GM23338 (cell line): ENCODE measurements at regions not wholly inside any gene's neighbourhood (a gene's known extent, or its start where the extent isn't known, plus 50 kb on each side); places are given as distances from the start of the nearest gene placed in this dataset.

Experiments used
- ATAC-seq: fragments of 200-7000 bp; cut with Tn5 transposase; 3 replicates; pipeline ENCODE4 v1.9.1; 2020
- DNase-seq: peaks from one replicate; pipeline ENCODE4 v3.0.0-alpha.2; 2015; ENCODE audit warnings: low spot score
- H2AFZ ChIP-seq: fragments of 200-600 bp; sonication (generic); 2 replicates; pipeline ENCODE4 v1.8.0; 2016; ENCODE audit warnings: antibody characterized with exemption, mild to moderate bottlenecking, moderate library complexity
- H3F3A ChIP-seq: fragments of 200-600 bp; sonication (generic); replicated peaks from 2 replicates; pipeline ENCODE4 v1.8.0; 2017; ENCODE audit warnings: antibody characterized with exemption, mixed run types, low read depth
- H3K27ac ChIP-seq: fragments of 200-600 bp; sonication (generic); 2 replicates; pipeline ENCODE4 v1.6.1; 2016; ENCODE audit warnings: low read depth
- H3K27me3 ChIP-seq: fragments of 200-600 bp; sonication (generic); 2 replicates; pipeline ENCODE4 v1.8.0; 2016; ENCODE audit warnings: mild to moderate bottlenecking, mixed run types, moderate library complexity; ENCODE audit not compliant: insufficient read depth
- H3K36me3 ChIP-seq: fragments of 200-600 bp; sonication (generic); 2 replicates; pipeline ENCODE4 v1.8.0; 2016; ENCODE audit warnings: mild to moderate bottlenecking; ENCODE audit not compliant: insufficient read depth
- H3K4me1 ChIP-seq: fragments of 200-600 bp; sonication (generic); 2 replicates; pipeline ENCODE4 v1.8.0; 2016; ENCODE audit warnings: mild to moderate bottlenecking, moderate library complexity; ENCODE audit not compliant: insufficient read depth
- H3K4me2 ChIP-seq: fragments of 200-600 bp; sonication (generic); 2 replicates; pipeline ENCODE4 v1.7.1; 2017; ENCODE audit warnings: mixed run types
- H3K4me3 ChIP-seq: fragments of 200-600 bp; sonication (generic); 2 replicates; pipeline ENCODE4 v1.6.1; 2016; ENCODE audit warnings: mixed run types
- H3K79me2 ChIP-seq: fragments of 200-600 bp; sonication (generic); replicated peaks from 2 replicates; pipeline ENCODE4 v1.8.0; 2017; ENCODE audit warnings: mild to moderate bottlenecking; ENCODE audit not compliant: insufficient read depth
- H3K9me2 ChIP-seq: fragments of 200-600 bp; sonication (generic); 2 replicates; pipeline ENCODE4 v1.8.0; 2017; ENCODE audit not compliant: insufficient read depth
- H4K20me1 ChIP-seq: fragments of 200-600 bp; sonication (generic); replicated peaks from 2 replicates; pipeline ENCODE4 v1.8.0; 2017; ENCODE audit warnings: mild to moderate bottlenecking; ENCODE audit not compliant: insufficient read depth
- H3K27ac Mint-ChIP-seq: 2 replicates; pipeline ENCODE4 v1.8.0; 2020; ENCODE audit warnings: inconsistent platforms, mild to moderate bottlenecking, moderate library complexity, mixed read lengths
- H3K27me3 Mint-ChIP-seq: 3 replicates; pipeline ENCODE4 v1.8.0; 2022; ENCODE audit warnings: low read depth, mild to moderate bottlenecking, moderate library complexity, mixed read lengths, inconsistent platforms; ENCODE audit not compliant: insufficient read depth, poor library complexity
- H3K36me3 Mint-ChIP-seq: 3 replicates; pipeline ENCODE4 v1.8.0; 2021; ENCODE audit warnings: low read depth, mild to moderate bottlenecking, inconsistent platforms, moderate library complexity, mixed read lengths
- H3K4me1 Mint-ChIP-seq: 3 replicates; pipeline ENCODE4 v1.8.0; 2020; ENCODE audit warnings: mild to moderate bottlenecking, inconsistent platforms, mixed read lengths
- H3K4me3 Mint-ChIP-seq: 3 replicates; pipeline ENCODE4 v1.8.0; 2021; ENCODE audit warnings: moderate library complexity, mild to moderate bottlenecking, inconsistent platforms, mixed read lengths
- H3K9me3 Mint-ChIP-seq: 3 replicates; pipeline ENCODE4 v1.8.0; 2020; ENCODE audit warnings: moderate library complexity, mild to moderate bottlenecking, inconsistent platforms, mixed read lengths
- ETS1 ChIP-seq: IDR thresholded peaks from 2 replicates; pipeline ENCODE4 v1.6.1; 2016; ENCODE audit warnings: antibody characterized with exemption
- JUNB ChIP-seq: IDR thresholded peaks from one replicate; pipeline ENCODE4 v1.6.1; 2016; ENCODE audit warnings: antibody characterized with exemption; ENCODE audit not compliant: unreplicated experiment
- POLR2AphosphoS5 ChIP-seq: IDR thresholded peaks from 2 replicates; pipeline ENCODE4 v1.6.1; 2016; ENCODE audit warnings: antibody characterized with exemption, low read depth
- REST ChIP-seq: IDR thresholded peaks from one replicate; pipeline ENCODE4 v1.6.1; 2018; ENCODE audit warnings: antibody characterized with exemption; ENCODE audit not compliant: unreplicated experiment
- STAT1 ChIP-seq: IDR thresholded peaks from one replicate; pipeline ENCODE4 v1.6.1; 2016; ENCODE audit warnings: antibody characterized with exemption; ENCODE audit not compliant: unreplicated experiment
- ZNF114 ChIP-seq: fragments of 250-450 bp; sonication (Bioruptor Pico); IDR thresholded peaks from 2 replicates; pipeline ENCODE4 v1.5.0; 2020; ENCODE audit warnings: mild to moderate bottlenecking, moderate library complexity
- ZNF331 ChIP-seq: fragments of 250-450 bp; sonication (Bioruptor Pico); IDR thresholded peaks from 2 replicates; pipeline ENCODE4 v1.5.0; 2020; ENCODE audit warnings: low read depth, mild to moderate bottlenecking, moderate library complexity

DNA sequence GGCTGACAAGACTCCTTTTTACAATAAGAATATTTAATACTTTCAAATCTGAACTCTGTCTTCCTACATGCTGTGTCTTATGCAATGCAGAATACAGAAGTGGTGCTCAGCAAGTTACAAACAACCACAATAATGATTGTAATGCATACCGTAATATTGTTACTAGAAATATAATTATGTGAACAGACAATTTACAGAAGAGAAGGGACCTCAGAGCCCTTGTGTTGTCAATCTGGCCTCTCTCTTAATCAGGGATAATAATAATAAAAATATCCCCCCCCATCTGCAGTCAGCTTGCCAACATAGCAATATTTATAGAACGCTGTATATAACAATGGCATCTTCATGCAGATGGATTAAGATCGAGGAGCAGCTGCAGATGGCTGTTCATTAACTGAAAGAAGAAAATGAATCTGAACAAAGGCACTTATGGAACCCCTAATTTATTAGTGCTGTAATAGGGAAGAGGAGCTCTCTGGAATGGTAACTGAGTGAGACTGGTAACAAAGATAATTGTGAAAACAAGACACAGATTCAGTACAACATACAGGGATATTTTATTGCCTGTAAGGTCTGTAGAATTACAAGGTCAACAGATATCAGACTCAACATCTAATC, 106.3 kb downstream of the TMEM26 start:
- H3K27me3 ChIP-seq = no peaks in the 10 kb centered on the region
- no peak overlapping the region for H3K27ac ChIP-seq
- no peak overlapping the region for H3K4me2 ChIP-seq
- H3K9me3 Mint-ChIP-seq = no peaks in the 10 kb centered on the region
- no peak overlapping the region for H2AFZ ChIP-seq
- ATAC-seq = no peak
- H3K27me3 Mint-ChIP-seq = no peaks in the 10 kb centered on the region
- no peak overlapping the region for H3K27ac Mint-ChIP-seq
- H3K79me2 ChIP-seq = no peaks in the 10 kb centered on the region
- peaks cover 4% of the 10 kb centered on the region; the same call in 1 of the 2 replicates for H3K9me2 ChIP-seq
- no peaks in the 10 kb centered on the region for H3K4me1 ChIP-seq
- TF ChIP-seq ZNF114 (CRISPR knock-in tag) (no peak), STAT1 (no peak), JUNB (no peak), POLR2AphosphoS5 (no peak), ETS1 (no peak), REST (no peak)
- no peak for DNase-seq
- H3K4me3 ChIP-seq = no peak overlapping the region
- H3K4me3 Mint-ChIP-seq = no peak overlapping the region
- H4K20me1 ChIP-seq = no peaks in the 10 kb centered on the region
- no peaks in the 10 kb centered on the region for H3K4me1 Mint-ChIP-seq
- H3F3A ChIP-seq = no peaks in the 10 kb centered on the region
- no peaks in the 10 kb centered on the region for H3K36me3 ChIP-seq
- H3K36me3 Mint-ChIP-seq = no peaks in the 10 kb centered on the region

- Mint-ChIP-seq H3K27me3 (no peaks in the 10 kb centered on the region), H3K4me1 (no peaks in the 10 kb centered on the region), H3K9me3 (no peaks in the 10 kb centered on the region), H3K36me3 (no peaks in the 10 kb centered on the region), H3K27ac (no peak overlapping the region), H3K4me3 (no peak overlapping the region)
- no peaks in the 10 kb centered on the region for H3K79me2 ChIP-seq
- H3K4me3 ChIP-seq = no peak overlapping the region
- DNase-seq (no peak), ATAC-seq (no peak)
- H3F3A ChIP-seq = no peaks in the 10 kb centered on the region
- TF ChIP-seq ZNF331 (CRISPR knock-in tag) = no peak
- TF ChIP-seq REST = no peak
- TF ChIP-seq STAT1 = no peak
- no peak for TF ChIP-seq ETS1
- no peak overlapping the region for H3K4me2 ChIP-seq
- peaks cover 4% of the 10 kb centered on the region; the same call in 1 of the 2 replicates for H3K9me2 ChIP-seq
- no peak overlapping the region for H3K27ac ChIP-seq
- no peaks in the 10 kb centered on the region for H3K4me1 ChIP-seq
- no peaks in the 10 kb centered on the region for H3K36me3 ChIP-seq
- H2AFZ ChIP-seq = no peak overlapping the region
- H3K27me3 ChIP-seq = no peaks in the 10 kb centered on the region
- H4K20me1 ChIP-seq = no peaks in the 10 kb centered on the region
These were observed 109.4 kb downstream of the TMEM26 start for GRCh38 chr10:61343796-61344195.
